ENCODE measurements at regions not wholly inside any gene's neighbourhood (a gene's known extent, or its start where the extent isn't known, plus 50 kb on each side); places are given as distances from the start of the nearest gene placed in this dataset.

- Histone ChIP-seq H2AFZ (ENCODE audit: low read depth, low read length, severe bottlenecking) (no peak overlapping the region), H4K20me1 (ENCODE audit: low read depth, low read length) (no peaks in the 10 kb centered on the region), H3K79me2 (ENCODE audit: insufficient read depth, low read length) (no peaks in the 10 kb centered on the region), H3K27ac (ENCODE audit: low read depth, low read length) (no peak overlapping the region), H3K36me3 (ENCODE audit: low read length) (no peaks in the 10 kb centered on the region), H3K27me3 (ENCODE audit: low read length) (no peaks in the 10 kb centered on the region), H3K4me3 (ENCODE audit: insufficient read depth, low read length, poor library complexity, severe bottlenecking) (no peak overlapping the region), H3F3A (ENCODE audit: insufficient read depth) (no peaks in the 10 kb centered on the region), H3K4me2 (ENCODE audit: low read depth, low read length, poor library complexity, severe bottlenecking) (no peak overlapping the region), H3K9me3 (ENCODE audit: insufficient read depth, low read length) (no peaks in the 10 kb centered on the region), H3K9ac (ENCODE audit: low read length) (no peak overlapping the region), H3K9me2 (replicated peaks; ENCODE audit: insufficient read depth, low read length) (no peaks in the 10 kb centered on the region)
- TF ChIP-seq CTCF (IDR thresholded peaks at IDR 0.05; ENCODE audit: insufficient read depth, low read length, poor library complexity, severe bottlenecking) (no peak), EZH2phosphoT487 (conservative IDR thresholded peaks at IDR 0.05; ENCODE audit: low read length) (no peak)
These were observed 481.3 kb downstream of the GADD45G start for GRCh38 chr9:90086101-90086511.

GRCh38 chr9:90088434-90088833 lies 483.6 kb downstream of the GADD45G start:
- H3F3A ChIP-seq (ENCODE audit: insufficient read depth), result no peaks in the 10 kb centered on the region
- no peak overlapping the region for H3K4me2 ChIP-seq (ENCODE audit: low read depth, low read length, poor library complexity, severe bottlenecking)
- H4K20me1 ChIP-seq (ENCODE audit: low read depth, low read length), result no peaks in the 10 kb centered on the region
- no peak overlapping the region for H3K27ac ChIP-seq (ENCODE audit: low read depth, low read length)
- no peaks in the 10 kb centered on the region for H3K9me2 ChIP-seq (replicated peaks; ENCODE audit: insufficient read depth, low read length)
- H3K9me3 ChIP-seq (ENCODE audit: insufficient read depth, low read length), result no peaks in the 10 kb centered on the region
- no peak overlapping the region for H3K4me3 ChIP-seq (ENCODE audit: insufficient read depth, low read length, poor library complexity, severe bottlenecking)
- no peaks in the 10 kb centered on the region for H3K79me2 ChIP-seq (ENCODE audit: insufficient read depth, low read length)
- H3K9ac ChIP-seq (ENCODE audit: low read length), result no peak overlapping the region
- no peaks in the 10 kb centered on the region for H3K36me3 ChIP-seq (ENCODE audit: low read length)
- no peaks in the 10 kb centered on the region for H3K27me3 ChIP-seq (ENCODE audit: low read length)
- H2AFZ ChIP-seq (ENCODE audit: low read depth, low read length, severe bottlenecking), result no peak overlapping the region
- TF ChIP-seq EZH2phosphoT487 (conservative IDR thresholded peaks at IDR 0.05; ENCODE audit: low read length), result no peak
- TF ChIP-seq CTCF (IDR thresholded peaks at IDR 0.05; ENCODE audit: insufficient read depth, low read length, poor library complexity, severe bottlenecking), result no peak

DNA sequence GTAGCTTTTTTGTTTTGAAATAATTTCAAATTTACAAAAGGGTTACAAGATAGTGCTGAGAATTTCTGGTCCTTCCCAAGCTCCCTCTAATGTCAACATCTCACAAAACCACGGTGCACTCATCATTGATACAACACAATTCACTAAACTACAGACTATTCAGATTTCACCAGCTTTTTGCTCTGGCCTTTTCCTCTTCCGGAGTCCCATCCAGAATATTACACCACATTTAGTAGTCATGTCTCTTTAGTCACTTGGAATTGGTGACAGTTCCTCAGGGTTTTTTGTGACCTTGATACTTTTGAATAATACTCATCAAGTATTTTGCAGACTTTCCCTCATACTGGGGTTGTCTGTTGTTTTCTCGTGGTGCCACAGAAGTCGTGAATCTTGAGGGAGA lies 484.0 kb downstream of the GADD45G start:
- no peaks in the 10 kb centered on the region for H4K20me1 ChIP-seq (ENCODE audit: low read depth, low read length)
- no peaks in the 10 kb centered on the region for H3K36me3 ChIP-seq (ENCODE audit: low read length)
- no peak overlapping the region for H3K9ac ChIP-seq (ENCODE audit: low read length)
- H3K27ac ChIP-seq (ENCODE audit: low read depth, low read length), result no peak overlapping the region
- H3F3A ChIP-seq (ENCODE audit: insufficient read depth), result no peaks in the 10 kb centered on the region
- H3K79me2 ChIP-seq (ENCODE audit: insufficient read depth, low read length), result no peaks in the 10 kb centered on the region
- no peak overlapping the region for H3K4me2 ChIP-seq (ENCODE audit: low read depth, low read length, poor library complexity, severe bottlenecking)
- H3K9me3 ChIP-seq (ENCODE audit: insufficient read depth, low read length), result no peaks in the 10 kb centered on the region
- H3K4me3 ChIP-seq (ENCODE audit: insufficient read depth, low read length, poor library complexity, severe bottlenecking), result no peak overlapping the region
- H3K27me3 ChIP-seq (ENCODE audit: low read length), result no peaks in the 10 kb centered on the region
- no peak for TF ChIP-seq EZH2phosphoT487 (conservative IDR thresholded peaks at IDR 0.05; ENCODE audit: low read length)
- TF ChIP-seq CTCF (IDR thresholded peaks at IDR 0.05; ENCODE audit: insufficient read depth, low read length, poor library complexity, severe bottlenecking), result no peak
- no peaks in the 10 kb centered on the region for H3K9me2 ChIP-seq (replicated peaks; ENCODE audit: insufficient read depth, low read length)
- no peak overlapping the region for H2AFZ ChIP-seq (ENCODE audit: low read depth, low read length, severe bottlenecking)

All from SU-DHL-6 (cell line).